Activated CD4-positive, CD25-positive, alpha-beta regulatory T cell (primary cell): ENCODE measurements at regions not wholly inside any gene's neighbourhood (a gene's known extent, or its start where the extent isn't known, plus 50 kb on each side); places are given as distances from the start of the nearest gene placed in this dataset.

Source experiments
- DNase-seq, 4 experiments: peaks; one replicate each; lab custom pipeline; 2025; lab: John Stamatoyannopoulos, UW

- no peak for DNase-seq
Observed at GRCh38 chr15:79373113-79373512, 59.0 kb upstream of the MINAR1 start.

DNA sequence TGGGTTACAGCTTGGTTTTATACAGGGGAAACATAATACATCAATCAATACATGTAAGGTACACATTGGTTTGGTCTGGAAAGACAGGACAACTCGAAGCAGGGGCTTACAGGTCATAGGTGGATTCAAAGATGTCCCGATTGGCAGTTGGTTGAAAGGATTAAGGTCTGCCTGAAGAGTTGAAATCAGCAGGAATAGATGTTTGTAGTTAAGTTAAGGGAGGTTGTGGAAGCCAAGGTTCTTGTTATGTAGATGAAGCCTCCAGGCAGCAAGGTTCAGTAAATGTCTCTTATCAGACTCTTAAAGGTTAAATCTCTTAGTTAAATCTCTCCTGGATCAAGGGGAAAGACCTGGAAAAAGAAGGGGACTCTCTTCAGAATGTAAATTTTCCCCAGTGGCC lies 58.4 kb upstream of the MINAR1 start:
- DNase-seq: no peak

- no peak for DNase-seq
Observed at GRCh38 chr15:79376383-79376782, 55.8 kb upstream of the MINAR1 start.

GRCh38 chr15:79378394-79379109 lies 53.6 kb upstream of the MINAR1 start:
- DNase-seq: no peak

- peak; percentile 40 to 76 (median 56) for DNase-seq
Observed at GRCh38 chr15:79380755-79381497, 51.2 kb upstream of the MINAR1 start.

GRCh38 chr15:79381593-79381992 lies 50.5 kb upstream of the MINAR1 start:
- DNase-seq: no peak
